ENCODE measurements at regions not wholly inside any gene's neighbourhood (a gene's known extent, or its start where the extent isn't known, plus 50 kb on each side); places are given as distances from the start of the nearest gene placed in this dataset.

DNA sequence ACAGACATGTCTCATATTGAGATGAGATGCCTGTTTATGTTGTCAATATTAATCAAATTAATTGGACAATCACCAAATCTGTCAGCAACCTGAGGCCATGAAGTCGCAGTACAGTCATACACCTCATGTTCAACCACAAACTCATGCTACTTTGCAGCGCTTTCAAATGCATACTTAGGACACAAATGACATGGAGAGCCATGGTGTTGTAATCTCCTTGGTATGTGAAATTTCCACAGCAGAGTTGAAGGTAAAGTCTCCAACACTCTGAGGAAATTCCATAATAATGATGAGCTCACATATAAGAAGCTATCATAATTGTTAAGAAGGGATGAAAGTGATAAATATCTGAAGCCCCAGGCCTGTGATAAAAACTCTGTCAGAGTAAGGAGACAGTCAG, 873.9 kb downstream of the MCTP2 start (continued):
- TF ChIP-seq, protein P1, sequence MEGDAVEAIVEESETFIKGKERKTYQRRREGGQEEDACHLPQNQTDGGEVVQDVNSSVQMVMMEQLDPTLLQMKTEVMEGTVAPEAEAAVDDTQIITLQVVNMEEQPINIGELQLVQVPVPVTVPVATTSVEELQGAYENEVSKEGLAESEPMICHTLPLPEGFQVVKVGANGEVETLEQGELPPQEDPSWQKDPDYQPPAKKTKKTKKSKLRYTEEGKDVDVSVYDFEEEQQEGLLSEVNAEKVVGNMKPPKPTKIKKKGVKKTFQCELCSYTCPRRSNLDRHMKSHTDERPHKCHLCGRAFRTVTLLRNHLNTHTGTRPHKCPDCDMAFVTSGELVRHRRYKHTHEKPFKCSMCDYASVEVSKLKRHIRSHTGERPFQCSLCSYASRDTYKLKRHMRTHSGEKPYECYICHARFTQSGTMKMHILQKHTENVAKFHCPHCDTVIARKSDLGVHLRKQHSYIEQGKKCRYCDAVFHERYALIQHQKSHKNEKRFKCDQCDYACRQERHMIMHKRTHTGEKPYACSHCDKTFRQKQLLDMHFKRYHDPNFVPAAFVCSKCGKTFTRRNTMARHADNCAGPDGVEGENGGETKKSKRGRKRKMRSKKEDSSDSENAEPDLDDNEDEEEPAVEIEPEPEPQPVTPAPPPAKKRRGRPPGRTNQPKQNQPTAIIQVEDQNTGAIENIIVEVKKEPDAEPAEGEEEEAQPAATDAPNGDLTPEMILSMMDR (IDR thresholded peaks at IDR 0.05; ENCODE audit: control extremely low read depth in 1 of 3, insufficient read depth in 1 of 3, low read depth in 1 of 3, low read length in 3 of 3) = no peak
- TF ChIP-seq EGR1 (IDR thresholded peaks at IDR 0.05; ENCODE audit: borderline replicate concordance, low read depth, low read length) (no peak), CBX5 (IDR thresholded peaks at IDR 0.05; ENCODE audit: low read depth, low read length) (no peak), RBBP5 (IDR thresholded peaks at IDR 0.05; ENCODE audit: borderline replicate concordance, low read depth, low read length) (no peak), RNF2 (IDR thresholded peaks at IDR 0.05; ENCODE audit: borderline replicate concordance, low read depth, low read length, missing control alignments, poor library complexity, severe bottlenecking) (no peak), JUN (IDR thresholded peaks at IDR 0.05; ENCODE audit: low read depth, low read length) (no peak), KDM5A (IDR thresholded peaks at IDR 0.05; ENCODE audit: low read length) (no peak), RXRA (IDR thresholded peaks at IDR 0.05; ENCODE audit: insufficient read depth, low read depth, low read length) (no peak), CHD2 (IDR thresholded peaks at IDR 0.05; ENCODE audit: low read length) (no peak)

All from H1 (cell line).